ENCODE measurements at regions not wholly inside any gene's neighbourhood (a gene's known extent, or its start where the extent isn't known, plus 50 kb on each side); places are given as distances from the start of the nearest gene placed in this dataset.

DNA sequence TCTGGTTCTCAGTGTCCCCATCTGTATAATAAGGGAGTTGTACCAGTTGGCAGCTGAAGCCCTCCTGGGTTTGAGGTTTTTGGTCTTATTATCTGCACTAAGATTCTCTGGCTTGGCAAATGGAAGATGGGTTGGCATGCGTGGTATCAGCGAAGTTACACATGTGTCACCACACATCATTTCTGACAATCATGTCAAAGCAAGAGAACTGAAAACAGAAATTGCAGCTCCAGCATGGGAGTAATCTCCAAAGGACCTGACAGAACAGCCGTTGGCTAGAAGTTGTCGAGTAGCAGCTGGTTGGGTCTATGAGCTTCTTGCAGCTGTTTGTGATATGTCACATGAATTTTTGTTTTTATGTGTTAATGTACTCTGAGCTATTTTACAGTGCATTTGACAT lies 317.4 kb downstream of the SLC4A3 start:
- TF ChIP-seq CTCF (IDR thresholded peaks at IDR 0.05) (no peak), POLR2A (IDR thresholded peaks at IDR 0.05) (no peak)
